ENCODE measurements at regions not wholly inside any gene's neighbourhood (a gene's known extent, or its start where the extent isn't known, plus 50 kb on each side); places are given as distances from the start of the nearest gene placed in this dataset.
"Not testable (repeated sequence)": the region's sequence is repeated elsewhere in the genome, so short reads cannot be mapped to it uniquely, and the experiment has no call there.

- TF ChIP-seq, protein P1, sequence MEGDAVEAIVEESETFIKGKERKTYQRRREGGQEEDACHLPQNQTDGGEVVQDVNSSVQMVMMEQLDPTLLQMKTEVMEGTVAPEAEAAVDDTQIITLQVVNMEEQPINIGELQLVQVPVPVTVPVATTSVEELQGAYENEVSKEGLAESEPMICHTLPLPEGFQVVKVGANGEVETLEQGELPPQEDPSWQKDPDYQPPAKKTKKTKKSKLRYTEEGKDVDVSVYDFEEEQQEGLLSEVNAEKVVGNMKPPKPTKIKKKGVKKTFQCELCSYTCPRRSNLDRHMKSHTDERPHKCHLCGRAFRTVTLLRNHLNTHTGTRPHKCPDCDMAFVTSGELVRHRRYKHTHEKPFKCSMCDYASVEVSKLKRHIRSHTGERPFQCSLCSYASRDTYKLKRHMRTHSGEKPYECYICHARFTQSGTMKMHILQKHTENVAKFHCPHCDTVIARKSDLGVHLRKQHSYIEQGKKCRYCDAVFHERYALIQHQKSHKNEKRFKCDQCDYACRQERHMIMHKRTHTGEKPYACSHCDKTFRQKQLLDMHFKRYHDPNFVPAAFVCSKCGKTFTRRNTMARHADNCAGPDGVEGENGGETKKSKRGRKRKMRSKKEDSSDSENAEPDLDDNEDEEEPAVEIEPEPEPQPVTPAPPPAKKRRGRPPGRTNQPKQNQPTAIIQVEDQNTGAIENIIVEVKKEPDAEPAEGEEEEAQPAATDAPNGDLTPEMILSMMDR (IDR thresholded peaks at IDR 0.05), result not testable (repeated sequence)
- TF ChIP-seq POLR2A (IDR thresholded peaks at IDR 0.05), result not testable (repeated sequence)
Measured at GRCh38 chr12:89266574-89267188, 85.6 kb downstream of the DUSP6 start.

Data from lower leg skin (tissue), 3 donors.